Upper lobe of left lung (tissue), 6 donors: ENCODE measurements at regions not wholly inside any gene's neighbourhood (a gene's known extent, or its start where the extent isn't known, plus 50 kb on each side); places are given as distances from the start of the nearest gene placed in this dataset.
"Not testable (repeated sequence)": the region's sequence is repeated elsewhere in the genome, so short reads cannot be mapped to it uniquely, and the experiment has no call there.

Experiments
- ATAC-seq, 2 donors: fragments of 200-7000 bp; cut with Tn5 transposase; one replicate each; pipeline ENCODE4 v1.9.1; 2022; ENCODE audit warnings: mild to moderate bottlenecking in 2 of 2, moderate library complexity in 2 of 2; ENCODE audit not compliant: low FRiP score in 2 of 2
- DNase-seq, 2 donors: peaks; one replicate each; pipeline ENCODE4 v3.0.0-alpha.2; 2019 to 2020
- H3K27ac ChIP-seq, 4 donors: fragments of 200-600 bp; sonication (generic); one replicate each; pipeline ENCODE4 v1.5.1; 2016 to 2019
- H3K27me3 ChIP-seq, 4 donors: fragments of 200-600 bp; sonication (generic); one replicate each; pipeline ENCODE4 v1.5.1; 2017 to 2019
- H3K36me3 ChIP-seq, 4 donors: fragments of 200-600 bp; sonication (generic); one replicate each; pipeline ENCODE4 v1.5.1; 2016 to 2019
- H3K4me1 ChIP-seq, 4 donors: fragments of 200-600 bp; sonication (generic); one replicate each; pipeline ENCODE4 v1.5.1; 2018 to 2019
- H3K4me3 ChIP-seq, 4 donors: fragments of 200-600 bp; sonication (generic); one replicate each; pipeline ENCODE4 v1.5.1; 2017 to 2019; ENCODE audit warnings: mild to moderate bottlenecking in 2 of 4, moderate library complexity in 1 of 4
- H3K9me3 ChIP-seq, 4 donors: fragments of 200-600 bp; sonication (generic); one replicate each; pipeline ENCODE4 v1.5.1; 2018 to 2019
- EP300 ChIP-seq, 4 donors: sonication (generic); formaldehyde crosslinking; IDR thresholded peaks; one replicate each; pipeline ENCODE4 v1.5.1; 2017; ENCODE audit warnings: antibody characterized with exemption in 4 of 4, control low read depth in 2 of 4
- POLR2A ChIP-seq, 4 donors: fragments of 450-650 bp; IDR thresholded peaks; one replicate each; pipeline ENCODE4 v1.5.1; 2016 to 2017; ENCODE audit warnings: antibody characterized with exemption in 4 of 4, mild to moderate bottlenecking in 2 of 4
- POLR2AphosphoS5 ChIP-seq, 2 donors: sonication (generic); formaldehyde crosslinking; IDR thresholded peaks; one replicate each; pipeline ENCODE4 v1.5.1; 2017; ENCODE audit warnings: antibody characterized with exemption in 2 of 2
- WGBS, 2 donors: methylation state at CpG; one replicate each; pipeline ENCODE4 v1.1.5; 2017 to 2018; 5-methylcytosine and 5-hydroxymethylcytosine counted together
- TF ChIP-seq, protein P1 (sequence below), 6 experiments: fragments of 450-650 bp in 4 of 6; fragments of 200-600 bp in 2 of 6; sonication (generic) in 2 of 6; IDR thresholded peaks; one replicate each; pipeline ENCODE4 v1.5.1; 2016 to 2019; ENCODE audit warnings: antibody characterized with exemption in 6 of 6
- donor health status: DM: no; HTN: no; CAD: no; lungs with moderate emphysema.
- donor health status: DM: no; HTN: yes; CAD: no; lungs with severe emphysema.

DNA sequence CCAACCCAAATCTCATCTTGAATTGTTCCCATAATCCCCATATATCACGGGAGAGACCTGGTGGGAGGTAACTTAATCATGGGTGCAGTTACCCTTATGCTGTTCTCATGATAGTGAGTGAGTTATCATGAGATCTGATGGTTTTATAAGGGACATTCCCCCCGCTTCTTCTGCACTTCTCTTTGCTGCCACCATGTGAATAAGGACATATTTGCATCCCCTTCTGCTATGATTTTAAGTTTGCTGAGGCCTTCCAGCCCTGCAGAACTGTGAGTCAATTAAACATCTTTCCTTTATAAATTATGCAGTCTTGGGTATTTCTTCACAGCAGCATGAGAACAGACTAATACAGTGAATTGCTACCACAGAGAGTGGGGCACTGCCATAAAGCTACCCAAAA lies 179.1 kb downstream of the LRIG3 start:
- no peaks in the 10 kb centered on the region for H3K9me3 ChIP-seq
- H3K27me3 ChIP-seq: no peaks in the 10 kb centered on the region
- H3K27ac ChIP-seq: no peak overlapping the region
- 84 to 88% methylated on average over 2 of the region's 2 CpGs for WGBS, 2 donors
- no peaks in the 10 kb centered on the region for H3K4me1 ChIP-seq
- no peak overlapping the region for H3K4me3 ChIP-seq
- no peak for DNase-seq
- H3K36me3 ChIP-seq: no peaks in the 10 kb centered on the region
- ATAC-seq: no peak
- TF ChIP-seq EP300 (IDR thresholded peaks at IDR 0.05) (no peak), POLR2AphosphoS5 (IDR thresholded peaks at IDR 0.05) (no peak), POLR2A (IDR thresholded peaks at IDR 0.05) (no peak)
- TF ChIP-seq, protein P1, sequence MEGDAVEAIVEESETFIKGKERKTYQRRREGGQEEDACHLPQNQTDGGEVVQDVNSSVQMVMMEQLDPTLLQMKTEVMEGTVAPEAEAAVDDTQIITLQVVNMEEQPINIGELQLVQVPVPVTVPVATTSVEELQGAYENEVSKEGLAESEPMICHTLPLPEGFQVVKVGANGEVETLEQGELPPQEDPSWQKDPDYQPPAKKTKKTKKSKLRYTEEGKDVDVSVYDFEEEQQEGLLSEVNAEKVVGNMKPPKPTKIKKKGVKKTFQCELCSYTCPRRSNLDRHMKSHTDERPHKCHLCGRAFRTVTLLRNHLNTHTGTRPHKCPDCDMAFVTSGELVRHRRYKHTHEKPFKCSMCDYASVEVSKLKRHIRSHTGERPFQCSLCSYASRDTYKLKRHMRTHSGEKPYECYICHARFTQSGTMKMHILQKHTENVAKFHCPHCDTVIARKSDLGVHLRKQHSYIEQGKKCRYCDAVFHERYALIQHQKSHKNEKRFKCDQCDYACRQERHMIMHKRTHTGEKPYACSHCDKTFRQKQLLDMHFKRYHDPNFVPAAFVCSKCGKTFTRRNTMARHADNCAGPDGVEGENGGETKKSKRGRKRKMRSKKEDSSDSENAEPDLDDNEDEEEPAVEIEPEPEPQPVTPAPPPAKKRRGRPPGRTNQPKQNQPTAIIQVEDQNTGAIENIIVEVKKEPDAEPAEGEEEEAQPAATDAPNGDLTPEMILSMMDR (IDR thresholded peaks at IDR 0.05): no peak

DNA sequence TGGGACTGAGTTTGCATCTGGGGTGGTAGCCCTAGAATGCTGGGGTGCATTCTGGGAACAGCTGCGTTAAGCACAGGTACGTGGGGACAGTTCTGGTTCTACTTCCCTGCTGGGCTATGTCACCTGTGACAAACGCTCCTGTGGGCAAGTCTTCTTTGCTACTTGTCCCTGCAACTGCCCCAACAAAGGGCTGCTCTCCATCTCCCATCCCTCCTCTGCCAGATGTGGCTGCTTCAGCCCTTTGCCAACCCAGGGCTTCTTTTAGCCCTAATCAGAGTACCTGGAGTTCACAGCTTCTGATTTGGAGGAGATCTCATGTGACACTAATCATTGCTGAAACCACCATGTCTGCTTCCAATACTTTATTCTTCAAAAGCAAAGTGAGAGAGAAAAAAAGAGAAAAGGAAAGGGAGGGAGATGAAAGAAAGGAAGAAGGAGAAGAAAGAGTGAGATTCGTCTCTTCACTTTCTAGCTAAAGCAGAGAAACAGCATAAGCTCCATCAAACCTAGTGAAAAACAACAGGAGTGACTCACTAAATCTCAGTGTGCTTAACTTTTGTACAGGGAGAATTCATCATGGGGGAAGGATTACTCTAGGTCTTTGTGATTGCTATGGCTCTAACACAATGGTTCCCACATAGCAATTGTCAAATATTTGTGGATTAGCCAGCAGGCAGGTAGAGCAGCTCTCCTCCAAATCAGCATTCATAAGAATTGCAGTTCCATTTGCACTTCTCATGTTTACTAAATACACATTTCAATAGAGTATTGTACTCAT lies 174.8 kb downstream of the LRIG3 start:
- Histone ChIP-seq H3K9me3 (no peaks in the 10 kb centered on the region), H3K36me3 (no peaks in the 10 kb centered on the region), H3K4me1 (no peaks in the 10 kb centered on the region), H3K27ac (no peak overlapping the region), H3K27me3 (no peaks in the 10 kb centered on the region), H3K4me3 (no peak overlapping the region)
- 72 to 78% methylated on average over 4 of the region's 4 CpGs for WGBS, 2 donors
- TF ChIP-seq POLR2A (IDR thresholded peaks at IDR 0.05) (no peak), POLR2AphosphoS5 (IDR thresholded peaks at IDR 0.05) (no peak), EP300 (IDR thresholded peaks at IDR 0.05) (no peak)
- TF ChIP-seq, protein P1 (IDR thresholded peaks at IDR 0.05): no peak
- ATAC-seq (no peak), DNase-seq (no peak)

DNA sequence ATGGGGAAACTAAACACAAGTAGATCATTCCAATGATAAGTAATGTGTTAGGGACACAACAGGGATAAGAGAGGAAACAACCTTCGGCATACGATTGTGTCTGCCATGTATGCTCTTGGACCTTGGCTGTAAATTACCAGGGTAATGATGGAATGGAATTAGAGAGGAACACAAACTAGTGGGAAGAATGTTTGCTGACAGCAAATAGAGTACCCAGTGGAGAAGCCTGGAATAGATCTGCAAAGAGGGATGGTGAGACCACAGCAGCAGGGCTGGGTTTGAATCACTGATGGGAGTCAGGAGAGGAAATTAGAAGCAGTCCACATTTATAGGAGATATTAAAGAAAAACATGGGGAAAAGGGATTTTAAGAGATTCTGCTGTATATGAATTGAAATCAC lies 172.8 kb downstream of the LRIG3 start:
- Histone ChIP-seq H3K36me3 (no peaks in the 10 kb centered on the region), H3K9me3 (no peaks in the 10 kb centered on the region), H3K4me1 (no peaks in the 10 kb centered on the region), H3K27ac (no peak overlapping the region), H3K4me3 (no peak overlapping the region), H3K27me3 (no peaks in the 10 kb centered on the region)
- ATAC-seq (no peak), DNase-seq (no peak)
- WGBS, 2 donors: 73 to 79% methylated on average over 2 of the region's 2 CpGs
- no peak for TF ChIP-seq POLR2AphosphoS5 (IDR thresholded peaks at IDR 0.05)
- TF ChIP-seq, protein P1 (IDR thresholded peaks at IDR 0.05): no peak
- no peak for TF ChIP-seq POLR2A (IDR thresholded peaks at IDR 0.05)
- TF ChIP-seq EP300 (IDR thresholded peaks at IDR 0.05): no peak

DNA sequence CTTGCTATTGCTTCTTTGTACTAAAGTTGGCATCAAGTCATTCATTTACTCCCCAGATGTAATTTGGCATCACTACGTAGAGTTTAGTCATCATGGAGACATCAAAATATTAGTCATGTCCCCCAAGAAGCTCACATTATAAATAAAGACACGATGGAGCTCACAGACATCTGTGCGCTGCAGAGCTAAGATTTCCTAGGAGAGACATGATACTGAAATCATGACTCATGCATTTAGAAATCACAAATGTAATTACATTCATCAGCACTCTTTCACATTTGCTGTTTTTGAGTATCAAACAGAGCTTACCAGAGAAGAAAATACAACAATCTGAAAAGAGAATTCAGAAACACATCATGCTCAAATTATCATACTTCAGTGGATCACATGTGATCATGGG lies 169.8 kb downstream of the LRIG3 start:
- no peaks in the 10 kb centered on the region for H3K9me3 ChIP-seq
- H3K36me3 ChIP-seq: no peaks in the 10 kb centered on the region
- WGBS, 2 donors: 77 to 86% methylated on average over 3 of the region's 3 CpGs
- ATAC-seq: peak in 1 of 2 donors; percentile 88
- H3K27ac ChIP-seq: no peak overlapping the region
- no peak for DNase-seq
- H3K4me3 ChIP-seq: no peak overlapping the region
- H3K4me1 ChIP-seq: no peaks in the 10 kb centered on the region
- no peak for TF ChIP-seq POLR2AphosphoS5 (IDR thresholded peaks at IDR 0.05)
- TF ChIP-seq EP300 (IDR thresholded peaks at IDR 0.05): no peak
- TF ChIP-seq, protein P1 (IDR thresholded peaks at IDR 0.05): no peak
- TF ChIP-seq POLR2A (IDR thresholded peaks at IDR 0.05): no peak
- H3K27me3 ChIP-seq: no peaks in the 10 kb centered on the region

DNA sequence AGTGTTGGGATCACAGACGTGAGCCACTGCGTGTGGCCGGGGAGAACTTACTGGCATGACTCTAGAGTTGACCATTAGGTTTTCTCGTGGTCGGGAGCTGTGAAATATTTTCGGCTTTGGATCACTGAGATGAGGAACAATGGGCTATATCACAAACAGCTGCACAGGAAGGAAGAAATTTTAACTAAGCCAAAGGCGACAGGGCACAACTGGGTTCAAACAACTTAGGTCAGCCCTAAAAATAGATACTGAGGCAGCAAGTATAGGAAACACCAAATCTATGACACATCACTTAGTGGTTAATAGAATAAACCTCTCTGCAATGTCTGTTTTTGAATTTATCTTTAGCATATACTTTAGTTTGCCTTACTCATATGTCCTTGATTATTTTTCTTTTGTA lies 162.9 kb downstream of the LRIG3 start:
- Histone ChIP-seq H3K27me3 (no peaks in the 10 kb centered on the region), H3K27ac (no peak overlapping the region), H3K4me3 (no peak overlapping the region), H3K36me3 (no peaks in the 10 kb centered on the region), H3K4me1 (no peaks in the 10 kb centered on the region), H3K9me3 (no peaks in the 10 kb centered on the region)
- ATAC-seq: no peak
- WGBS, 2 donors: 58 to 77% methylated on average over 7 of the region's 7 CpGs
- no peak for DNase-seq
- TF ChIP-seq, protein P1 (IDR thresholded peaks at IDR 0.05): no peak
- TF ChIP-seq POLR2A (IDR thresholded peaks at IDR 0.05) (no peak), EP300 (IDR thresholded peaks at IDR 0.05) (no peak), POLR2AphosphoS5 (IDR thresholded peaks at IDR 0.05) (no peak)

DNA sequence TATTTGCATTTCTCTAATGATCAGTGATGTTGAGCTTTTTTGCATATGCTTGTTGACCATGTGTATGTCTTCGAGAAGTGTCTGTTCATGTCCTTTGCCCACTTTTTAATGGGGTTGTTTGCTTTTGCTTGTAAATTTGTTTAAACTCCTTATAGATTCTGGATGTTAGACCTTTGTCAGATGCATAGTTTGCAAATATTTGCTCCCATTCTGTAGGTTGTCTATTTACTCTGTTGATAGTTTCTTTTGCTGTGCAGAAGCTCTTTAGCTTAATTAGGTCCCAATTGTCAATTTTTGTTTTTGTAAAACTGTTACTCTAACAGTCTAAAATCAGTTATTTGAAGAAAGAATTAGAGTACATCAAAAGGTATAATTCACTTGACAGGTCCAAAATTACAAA lies 160.6 kb downstream of the LRIG3 start:
- not testable (repeated sequence) for DNase-seq, H3K4me1 ChIP-seq, ATAC-seq, H3K9me3 ChIP-seq, H3K4me3 ChIP-seq, H3K27ac ChIP-seq, H3K27me3 ChIP-seq, H3K36me3 ChIP-seq
- WGBS, 2 donors: 0% methylated on average over 1 of the region's 1 CpG
